Activated CD4-positive, alpha-beta T cell treated with anti-CD3 and anti-CD28 coated beads for 36 hours (primary cell): ENCODE measurements at regions not wholly inside any gene's neighbourhood (a gene's known extent, or its start where the extent isn't known, plus 50 kb on each side); places are given as distances from the start of the nearest gene placed in this dataset.
A peak's percentile ranks its signal among the peaks of the same experiment; 100 is the strongest.

Experiments
- ATAC-seq: fragments of 200-7000 bp; cut with Tn5 transposase; one replicate; pipeline ENCODE4 v1.10.0; 2021; ENCODE audit warnings: mild to moderate bottlenecking, moderate library complexity
- CTCF ChIA-PET: fragments of 350-600 bp; sonication (Branson Sonifier 250); formaldehyde crosslinking; loops from one replicate; lab custom pipeline; 2021; ENCODE audit warnings: antibody characterized with exemption; lab: Charles Lee
- POLR2A ChIA-PET: fragments of 350-600 bp; sonication (Branson Sonifier 250); formaldehyde crosslinking; loops from one replicate; lab custom pipeline; 2021; ENCODE audit warnings: antibody characterized with exemption, inconsistent platforms; lab: Charles Lee
- DNase-seq: peaks from one replicate; pipeline ENCODE4 v3.0.0-alpha.2; 2020
- H3K27ac Mint-ChIP-seq: one replicate; pipeline ENCODE4 v1.8.0; 2021; ENCODE audit warnings: mixed read lengths
- H3K27me3 Mint-ChIP-seq: one replicate; pipeline ENCODE4 v1.8.0; 2021; ENCODE audit warnings: mixed read lengths
- H3K36me3 Mint-ChIP-seq: one replicate; pipeline ENCODE4 v1.8.0; 2021; ENCODE audit warnings: low read depth, mixed read lengths
- H3K4me1 Mint-ChIP-seq: one replicate; pipeline ENCODE4 v1.8.0; 2021; ENCODE audit warnings: mixed read lengths
- H3K4me3 Mint-ChIP-seq: one replicate; pipeline ENCODE4 v1.8.0; 2021; ENCODE audit warnings: mild to moderate bottlenecking, moderate library complexity, mixed read lengths
- H3K9me3 Mint-ChIP-seq: one replicate; pipeline ENCODE4 v1.8.0; 2021; ENCODE audit warnings: low read depth, mixed read lengths
- intact Hi-C, 2 experiments: fragments of 100-400 bp; cut with DNase I in 1 of 2; cut with micrococcal nuclease in 1 of 2; formaldehyde crosslinking; loops; one replicate each; pipeline versions ENCODE4 v1.14.2 to v1.15.1; 2022 to 2024; cut with DNase I, micrococcal nuclease

DNA sequence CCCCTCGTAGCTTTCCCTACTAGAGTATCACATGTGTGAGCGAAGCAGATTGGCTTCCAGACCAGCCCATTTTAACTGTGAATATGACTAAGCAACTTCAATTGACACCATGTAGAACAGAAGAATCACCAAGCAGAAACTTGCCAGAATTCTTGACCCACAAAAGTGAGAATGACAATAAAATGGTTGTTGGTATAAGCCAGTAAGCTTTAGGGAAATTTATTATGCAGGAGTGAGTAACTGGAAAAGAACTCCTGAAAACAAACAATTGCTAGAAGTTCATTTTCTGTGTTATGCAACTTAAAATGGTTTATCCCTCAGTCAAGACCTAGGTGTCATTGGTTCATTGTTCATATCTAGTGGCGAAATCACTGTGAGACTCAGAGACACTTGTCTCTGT is 303.1 kb downstream of the DMRT2 start:
- Mint-ChIP-seq H3K27ac (no peak overlapping the region), H3K27me3 (no peaks in the 10 kb centered on the region), H3K4me1 (no peaks in the 10 kb centered on the region), H3K36me3 (no peaks in the 10 kb centered on the region), H3K9me3 (no peaks in the 10 kb centered on the region), H3K4me3 (no peak overlapping the region)
- ATAC-seq (no peak), DNase-seq (no peak)
- intact Hi-C loops: no loop called here
- ChIA-PET CTCF (no interaction called here), POLR2A (no interaction called here)

- Mint-ChIP-seq H3K4me3 (no peak overlapping the region), H3K4me1 (no peaks in the 10 kb centered on the region), H3K27me3 (no peaks in the 10 kb centered on the region), H3K36me3 (no peaks in the 10 kb centered on the region), H3K27ac (no peak overlapping the region), H3K9me3 (no peaks in the 10 kb centered on the region)
- intact Hi-C loops: no loop called here
- ChIA-PET CTCF (interaction anchor here (0.6 kb wide), 1 partner anchor 1770 kb away, joined by 3 read pairs; no protein-coding TSS in a partner anchor), POLR2A (no interaction called here)
- DNase-seq (no peak), ATAC-seq (no peak)
These were observed 303.9 kb downstream of the DMRT2 start for GRCh38 chr9:1354086-1354485.

- H3K27me3 Mint-ChIP-seq: no peaks in the 10 kb centered on the region
- DNase-seq: no peak
- no peak overlapping the region for H3K4me3 Mint-ChIP-seq
- ATAC-seq: no peak
- ChIA-PET CTCF (interaction anchor here (0.6 kb wide), 1 partner anchor 1770 kb away, joined by 3 read pairs; no protein-coding TSS in a partner anchor), POLR2A (no interaction called here)
- no peaks in the 10 kb centered on the region for H3K9me3 Mint-ChIP-seq
- intact Hi-C loops: no loop called here
- H3K36me3 Mint-ChIP-seq: no peaks in the 10 kb centered on the region
- H3K27ac Mint-ChIP-seq: no peak overlapping the region
- H3K4me1 Mint-ChIP-seq: no peaks in the 10 kb centered on the region
These were observed 304.4 kb downstream of the DMRT2 start for GRCh38 chr9:1354606-1355005.

DNA sequence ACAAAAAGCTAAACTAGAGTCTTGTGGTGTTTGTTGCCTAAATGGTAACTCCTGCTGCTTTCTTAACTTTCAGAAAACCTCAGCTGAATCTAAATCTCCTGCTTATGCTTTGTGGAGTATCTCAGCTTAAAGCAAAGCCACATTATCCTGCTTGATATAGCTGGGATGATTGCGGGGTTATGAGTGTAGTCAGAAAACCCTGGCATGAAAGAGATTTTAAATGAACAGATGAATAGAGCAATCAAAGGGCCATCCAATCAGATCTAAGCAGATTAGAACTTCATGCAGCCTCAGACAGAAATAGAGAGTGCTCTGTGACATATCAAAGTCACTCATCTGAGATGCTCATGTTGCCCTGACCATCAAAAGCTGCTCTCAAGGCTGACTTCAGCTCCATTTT is 305.5 kb downstream of the DMRT2 start:
- H3K27ac Mint-ChIP-seq: no peak overlapping the region
- no peaks in the 10 kb centered on the region for H3K36me3 Mint-ChIP-seq
- no peak for DNase-seq
- H3K9me3 Mint-ChIP-seq: no peaks in the 10 kb centered on the region
- H3K27me3 Mint-ChIP-seq: no peaks in the 10 kb centered on the region
- no peak overlapping the region for H3K4me3 Mint-ChIP-seq
- CTCF ChIA-PET: no interaction called here
- ATAC-seq: no peak
- H3K4me1 Mint-ChIP-seq: no peaks in the 10 kb centered on the region
- POLR2A ChIA-PET: interaction anchor here (0.5 kb wide), 1 partner anchor 532 kb away, joined by 3 read pairs; no protein-coding TSS in a partner anchor
- intact Hi-C loops: no loop called here

- ATAC-seq (no peak), DNase-seq (no peak)
- H3K27me3 Mint-ChIP-seq: peaks cover 4% of the 10 kb centered on the region
- intact Hi-C loops: no loop called here
- ChIA-PET CTCF (no interaction called here), POLR2A (no interaction called here)
- no peaks in the 10 kb centered on the region for H3K36me3 Mint-ChIP-seq
- H3K4me1 Mint-ChIP-seq: peaks cover 3% of the 10 kb centered on the region
- H3K27ac Mint-ChIP-seq: no peak overlapping the region
- no peaks in the 10 kb centered on the region for H3K9me3 Mint-ChIP-seq
- H3K4me3 Mint-ChIP-seq: no peak overlapping the region
These were observed 312.7 kb downstream of the DMRT2 start for GRCh38 chr9:1362845-1363244.

- Mint-ChIP-seq H3K27ac (no peak overlapping the region), H3K9me3 (no peaks in the 10 kb centered on the region), H3K36me3 (no peaks in the 10 kb centered on the region), H3K4me3 (no peak overlapping the region), H3K27me3 (peaks cover 4% of the 10 kb centered on the region), H3K4me1 (peaks cover 3% of the 10 kb centered on the region)
- ChIA-PET POLR2A (interaction anchor here (0.6 kb wide), 1 partner anchor 689 kb away, joined by 8 read pairs; no protein-coding TSS in a partner anchor), CTCF (no interaction called here)
- ATAC-seq: peak; percentile 23
- no peak for DNase-seq
- intact Hi-C loops: no loop called here
These were observed 316.1 kb downstream of the DMRT2 start for GRCh38 chr9:1366276-1366675.

DNA sequence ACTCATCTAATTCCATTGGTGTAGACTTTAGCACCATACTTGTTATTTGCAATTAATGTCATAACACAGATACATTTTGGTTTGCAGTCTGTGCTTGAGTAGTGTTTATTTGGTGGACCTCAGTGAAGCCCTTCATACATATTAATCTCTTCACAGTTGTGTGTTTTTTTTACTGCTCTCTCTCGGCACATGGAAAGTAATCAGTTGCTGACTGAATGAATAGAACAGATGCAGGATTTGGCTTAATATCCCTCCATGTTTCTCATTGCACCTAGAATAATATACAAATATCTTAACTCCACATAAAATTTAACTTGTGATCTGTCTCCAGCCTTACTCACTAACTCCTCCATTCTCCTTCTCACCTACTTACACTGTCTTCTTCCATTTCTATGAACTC is 319.1 kb downstream of the DMRT2 start:
- DNase-seq: no peak
- Mint-ChIP-seq H3K36me3 (no peaks in the 10 kb centered on the region), H3K27ac (no peak overlapping the region), H3K9me3 (no peaks in the 10 kb centered on the region), H3K27me3 (no peaks in the 10 kb centered on the region), H3K4me1 (peaks cover 3% of the 10 kb centered on the region), H3K4me3 (no peak overlapping the region)
- ChIA-PET POLR2A (no interaction called here), CTCF (no interaction called here)
- intact Hi-C loops: no loop called here
- no peak for ATAC-seq

- Mint-ChIP-seq H3K4me3 (no peak overlapping the region), H3K27ac (no peak overlapping the region), H3K27me3 (no peaks in the 10 kb centered on the region), H3K36me3 (no peaks in the 10 kb centered on the region), H3K9me3 (no peaks in the 10 kb centered on the region), H3K4me1 (no peaks in the 10 kb centered on the region)
- no peak for ATAC-seq
- intact Hi-C loops: no loop called here
- no peak for DNase-seq
- CTCF ChIA-PET: no interaction called here
- POLR2A ChIA-PET: no interaction called here
These were observed 323.3 kb downstream of the DMRT2 start for GRCh38 chr9:1373445-1373844.

- Mint-ChIP-seq H3K27ac (no peak overlapping the region), H3K9me3 (no peaks in the 10 kb centered on the region), H3K4me1 (no peaks in the 10 kb centered on the region), H3K4me3 (no peak overlapping the region), H3K27me3 (no peaks in the 10 kb centered on the region), H3K36me3 (no peaks in the 10 kb centered on the region)
- ATAC-seq (no peak), DNase-seq (no peak)
- intact Hi-C loops: loop anchor here in 1 of 2 experiments (5.0 kb wide), 1 partner anchor 147 kb away; no protein-coding TSS in a partner anchor
- POLR2A ChIA-PET: no interaction called here
- CTCF ChIA-PET: no interaction called here
These were observed 333.8 kb downstream of the DMRT2 start for GRCh38 chr9:1383899-1384455.

DNA sequence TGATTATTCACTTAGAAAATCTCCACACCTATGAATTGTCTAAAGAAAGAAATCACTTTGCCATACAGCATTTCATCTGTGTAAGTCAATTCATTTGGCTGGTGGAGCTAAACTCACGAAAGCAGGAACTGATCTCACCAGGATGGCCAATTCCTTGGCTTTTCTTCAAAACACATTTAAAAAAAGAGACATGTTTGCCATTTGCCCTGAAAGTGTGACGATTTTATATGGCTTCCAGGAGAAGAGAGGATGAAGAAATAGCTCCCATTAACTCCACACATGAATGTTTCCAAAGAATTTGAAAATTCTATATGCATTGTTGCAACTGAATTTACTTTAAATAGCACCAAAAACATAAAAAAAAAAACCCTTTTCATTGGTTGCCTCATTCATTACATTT is 334.7 kb downstream of the DMRT2 start:
- no peaks in the 10 kb centered on the region for H3K36me3 Mint-ChIP-seq
- no peak overlapping the region for H3K4me3 Mint-ChIP-seq
- no peak overlapping the region for H3K27ac Mint-ChIP-seq

DNA sequence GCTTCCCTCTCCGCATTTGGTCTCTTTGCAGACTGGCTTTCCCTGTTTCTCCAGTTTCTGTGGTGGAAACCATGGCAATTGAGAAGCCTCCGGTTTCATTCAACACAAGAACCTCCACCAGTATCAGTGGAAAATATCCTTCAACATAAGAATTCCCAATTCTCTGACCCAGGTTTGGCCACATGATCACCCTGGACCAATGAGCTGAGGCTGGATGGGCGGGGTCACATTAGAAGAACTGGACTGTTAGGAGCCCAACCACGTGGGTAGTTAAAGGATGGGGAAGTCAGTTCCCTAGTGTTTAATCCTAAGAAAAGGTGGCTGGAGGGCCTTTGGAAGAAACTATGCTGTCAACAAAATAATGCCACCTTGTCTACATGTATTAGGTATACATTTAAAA is 336.3 kb downstream of the DMRT2 start:
- ChIA-PET CTCF (no interaction called here), POLR2A (no interaction called here)
- H3K27ac Mint-ChIP-seq: no peak overlapping the region
- H3K4me3 Mint-ChIP-seq: no peak overlapping the region
- DNase-seq: no peak
- no peaks in the 10 kb centered on the region for H3K4me1 Mint-ChIP-seq
- intact Hi-C loops: no loop called here
- ATAC-seq: no peak
- H3K27me3 Mint-ChIP-seq: no peaks in the 10 kb centered on the region
- no peaks in the 10 kb centered on the region for H3K36me3 Mint-ChIP-seq
- no peaks in the 10 kb centered on the region for H3K9me3 Mint-ChIP-seq

More for the DNA sequence above, 334.7 kb downstream of the DMRT2 start:
- H3K4me1 Mint-ChIP-seq: no peaks in the 10 kb centered on the region
- H3K9me3 Mint-ChIP-seq: no peaks in the 10 kb centered on the region
- intact Hi-C loops: loop anchor here in 1 of 2 experiments (5.0 kb wide), 1 partner anchor 148 kb away; no protein-coding TSS in a partner anchor
- ChIA-PET CTCF (no interaction called here), POLR2A (no interaction called here)
- H3K27me3 Mint-ChIP-seq: no peaks in the 10 kb centered on the region
- DNase-seq (no peak), ATAC-seq (no peak)

DNA sequence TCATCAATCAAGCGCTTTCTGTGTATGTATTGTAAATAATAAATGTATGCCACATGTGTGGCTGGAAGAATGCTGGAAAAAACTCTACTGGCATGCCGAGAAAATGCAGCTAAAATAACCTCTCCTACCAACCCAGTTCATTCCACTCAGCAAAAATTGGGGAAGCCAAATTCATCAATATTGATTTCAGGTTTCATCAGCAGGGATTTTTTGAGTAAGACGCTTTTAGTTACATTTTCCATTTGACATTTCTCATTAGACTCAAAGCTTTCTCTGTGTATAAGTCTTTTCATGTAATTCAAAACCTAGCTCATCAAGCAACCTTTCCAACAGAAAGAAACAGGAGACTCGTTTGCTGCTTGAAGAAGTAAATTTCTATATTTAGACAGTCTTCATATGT is 338.1 kb downstream of the DMRT2 start:
- intact Hi-C loops: no loop called here
- DNase-seq (no peak), ATAC-seq (no peak)
- Mint-ChIP-seq H3K4me1 (no peaks in the 10 kb centered on the region), H3K27me3 (no peaks in the 10 kb centered on the region), H3K27ac (no peak overlapping the region), H3K4me3 (no peak overlapping the region), H3K36me3 (no peaks in the 10 kb centered on the region), H3K9me3 (no peaks in the 10 kb centered on the region)
- ChIA-PET CTCF (no interaction called here), POLR2A (no interaction called here)
